ENCODE measurements at regions not wholly inside any gene's neighbourhood (a gene's known extent, or its start where the extent isn't known, plus 50 kb on each side); places are given as distances from the start of the nearest gene placed in this dataset.

GRCh38 chr14:101616202-101616601 lies 54.9 kb downstream of the DIO3 start:
- TF ChIP-seq POLR2AphosphoS5 (IDR thresholded peaks at IDR 0.05; ENCODE audit: low read depth, low read length) (no peak), TAF1 (IDR thresholded peaks at IDR 0.05; ENCODE audit: borderline replicate concordance, low read depth, low read length) (no peak), POLR2A (IDR thresholded peaks at IDR 0.05; ENCODE audit: low read depth, low read length) (no peak)
- FAIRE-seq, result no peak
- no peak for DNase-seq (ENCODE audit: insufficient read length)

GRCh38 chr14:101619484-101619883 lies 58.2 kb downstream of the DIO3 start:
- no peak for FAIRE-seq
- DNase-seq (ENCODE audit: insufficient read length), result no peak
- TF ChIP-seq TAF1 (IDR thresholded peaks at IDR 0.05; ENCODE audit: borderline replicate concordance, low read depth, low read length), result no peak
- TF ChIP-seq POLR2A (IDR thresholded peaks at IDR 0.05; ENCODE audit: low read depth, low read length), result no peak
- no peak for TF ChIP-seq POLR2AphosphoS5 (IDR thresholded peaks at IDR 0.05; ENCODE audit: low read depth, low read length)

- FAIRE-seq (no peak), DNase-seq (ENCODE audit: insufficient read length) (no peak)
- TF ChIP-seq POLR2AphosphoS5 (IDR thresholded peaks at IDR 0.05; ENCODE audit: low read depth, low read length), result no peak
These were observed 58.9 kb downstream of the DIO3 start for GRCh38 chr14:101620031-101620788.

GRCh38 chr14:101620821-101621785 lies 59.8 kb downstream of the DIO3 start:
- TF ChIP-seq POLR2A (IDR thresholded peaks at IDR 0.05; ENCODE audit: low read depth, low read length), result no peak
- no peak for TF ChIP-seq POLR2AphosphoS5 (IDR thresholded peaks at IDR 0.05; ENCODE audit: low read depth, low read length)
- no peak for TF ChIP-seq TAF1 (IDR thresholded peaks at IDR 0.05; ENCODE audit: borderline replicate concordance, low read depth, low read length)
- DNase-seq (ENCODE audit: insufficient read length) (no peak), FAIRE-seq (no peak)

GRCh38 chr14:101622251-101623076 lies 61.2 kb downstream of the DIO3 start:
- DNase-seq (ENCODE audit: insufficient read length) (no peak), FAIRE-seq (no peak)
- TF ChIP-seq POLR2AphosphoS5 (IDR thresholded peaks at IDR 0.05; ENCODE audit: low read depth, low read length), result no peak
- no peak for TF ChIP-seq POLR2A (IDR thresholded peaks at IDR 0.05; ENCODE audit: low read depth, low read length)
- TF ChIP-seq TAF1 (IDR thresholded peaks at IDR 0.05; ENCODE audit: borderline replicate concordance, low read depth, low read length), result no peak

- DNase-seq (ENCODE audit: insufficient read length) (no peak), FAIRE-seq (no peak)
- TF ChIP-seq POLR2A (IDR thresholded peaks at IDR 0.05; ENCODE audit: low read depth, low read length), result no peak
- no peak for TF ChIP-seq TAF1 (IDR thresholded peaks at IDR 0.05; ENCODE audit: borderline replicate concordance, low read depth, low read length)
- TF ChIP-seq POLR2AphosphoS5 (IDR thresholded peaks at IDR 0.05; ENCODE audit: low read depth, low read length), result no peak
These were observed 61.7 kb downstream of the DIO3 start for GRCh38 chr14:101623077-101623372.

GRCh38 chr14:101623685-101624444 lies 62.6 kb downstream of the DIO3 start:
- no peak for FAIRE-seq
- DNase-seq (ENCODE audit: insufficient read length), result no peak
- TF ChIP-seq POLR2A (IDR thresholded peaks at IDR 0.05; ENCODE audit: low read depth, low read length) (no peak), POLR2AphosphoS5 (IDR thresholded peaks at IDR 0.05; ENCODE audit: low read depth, low read length) (no peak), TAF1 (IDR thresholded peaks at IDR 0.05; ENCODE audit: borderline replicate concordance, low read depth, low read length) (no peak)

GRCh38 chr14:101624536-101624935 lies 63.2 kb downstream of the DIO3 start:
- TF ChIP-seq TAF1 (IDR thresholded peaks at IDR 0.05; ENCODE audit: borderline replicate concordance, low read depth, low read length) (no peak), POLR2A (IDR thresholded peaks at IDR 0.05; ENCODE audit: low read depth, low read length) (no peak), POLR2AphosphoS5 (IDR thresholded peaks at IDR 0.05; ENCODE audit: low read depth, low read length) (no peak)
- no peak for DNase-seq (ENCODE audit: insufficient read length)
- FAIRE-seq, result no peak

- TF ChIP-seq TAF1 (IDR thresholded peaks at IDR 0.05; ENCODE audit: borderline replicate concordance, low read depth, low read length) (no peak), POLR2AphosphoS5 (IDR thresholded peaks at IDR 0.05; ENCODE audit: low read depth, low read length) (no peak), POLR2A (IDR thresholded peaks at IDR 0.05; ENCODE audit: low read depth, low read length) (no peak)
- no peak for FAIRE-seq
- no peak for DNase-seq (ENCODE audit: insufficient read length)
These were observed 64.2 kb downstream of the DIO3 start for GRCh38 chr14:101625336-101626097.

GRCh38 chr14:101626331-101626730 lies 65.0 kb downstream of the DIO3 start:
- TF ChIP-seq POLR2A (IDR thresholded peaks at IDR 0.05; ENCODE audit: low read depth, low read length), result no peak
- FAIRE-seq (no peak), DNase-seq (ENCODE audit: insufficient read length) (no peak)
